ENCODE measurements at regions not wholly inside any gene's neighbourhood (a gene's known extent, or its start where the extent isn't known, plus 50 kb on each side); places are given as distances from the start of the nearest gene placed in this dataset.

GRCh38 chr15:95937128-95937528 is 393.4 kb upstream of the NR2F2 start:
- TF ChIP-seq TAF1 (IDR thresholded peaks at IDR 0.05; ENCODE audit: borderline replicate concordance, low read depth, low read length): no peak
- no peak for TF ChIP-seq CTCF (IDR thresholded peaks at IDR 0.05)
- TF ChIP-seq MAX (IDR thresholded peaks at IDR 0.05; ENCODE audit: low read depth): no peak
- TF ChIP-seq FOXJ3 (CRISPR knock-in tag; IDR thresholded peaks at IDR 0.05): no peak
- TF ChIP-seq PBX3 (IDR thresholded peaks at IDR 0.05): no peak
- TF ChIP-seq FOXM1 (IDR thresholded peaks at IDR 0.05; ENCODE audit: low read depth): no peak
- TF ChIP-seq SIN3A (IDR thresholded peaks at IDR 0.05; ENCODE audit: borderline replicate concordance, low read depth, low read length): no peak
- TF ChIP-seq EZH2phosphoT487 (IDR thresholded peaks at IDR 0.05; ENCODE audit: borderline replicate concordance, low read depth): no peak
- TF ChIP-seq ZBTB33 (IDR thresholded peaks at IDR 0.05; ENCODE audit: borderline replicate concordance, low read depth): no peak
- TF ChIP-seq GABPA (IDR thresholded peaks at IDR 0.05; ENCODE audit: low read depth): no peak
- TF ChIP-seq NRF1 (IDR thresholded peaks at IDR 0.05; ENCODE audit: low read depth, low read length): no peak
- TF ChIP-seq RXRA (IDR thresholded peaks at IDR 0.05; ENCODE audit: borderline replicate concordance, low read depth): no peak
- TF ChIP-seq CHD2 (IDR thresholded peaks at IDR 0.05; ENCODE audit: low read length, partially characterized antibody): no peak
- TF ChIP-seq SMC3 (IDR thresholded peaks at IDR 0.05; ENCODE audit: low read depth, low read length): no peak
